HUES48 (cell line): ENCODE measurements at regions not wholly inside any gene's neighbourhood (a gene's known extent, or its start where the extent isn't known, plus 50 kb on each side); places are given as distances from the start of the nearest gene placed in this dataset.

Experiments
- H3K27ac ChIP-seq: one replicate; pipeline ENCODE4 v1.7.0; 2013; ENCODE audit warnings: low read depth, low read length, inconsistent platforms
- H3K27me3 ChIP-seq: 2 replicates; pipeline ENCODE4 v1.6.1; 2013; ENCODE audit warnings: mild to moderate bottlenecking, low read length; ENCODE audit not compliant: control insufficient read depth, insufficient read depth
- H3K36me3 ChIP-seq: 2 replicates; pipeline ENCODE4 v1.6.1; 2013; ENCODE audit warnings: low read length; ENCODE audit not compliant: control insufficient read depth, insufficient read depth
- H3K4me1 ChIP-seq: 2 replicates; pipeline ENCODE4 v1.6.1; 2013; ENCODE audit warnings: mild to moderate bottlenecking, low read length; ENCODE audit not compliant: control insufficient read depth, insufficient read depth
- H3K4me3 ChIP-seq: 2 replicates; pipeline ENCODE4 v1.5.1; 2013; ENCODE audit warnings: mild to moderate bottlenecking, low read depth, low read length
- H3K9ac ChIP-seq: 2 replicates; pipeline ENCODE4 v1.6.1; 2013; ENCODE audit warnings: mild to moderate bottlenecking, low read depth, low read length, moderate library complexity
- H3K9me3 ChIP-seq: 2 replicates; pipeline ENCODE4 v1.6.1; 2013; ENCODE audit warnings: low read length; ENCODE audit not compliant: control insufficient read depth, insufficient read depth

DNA sequence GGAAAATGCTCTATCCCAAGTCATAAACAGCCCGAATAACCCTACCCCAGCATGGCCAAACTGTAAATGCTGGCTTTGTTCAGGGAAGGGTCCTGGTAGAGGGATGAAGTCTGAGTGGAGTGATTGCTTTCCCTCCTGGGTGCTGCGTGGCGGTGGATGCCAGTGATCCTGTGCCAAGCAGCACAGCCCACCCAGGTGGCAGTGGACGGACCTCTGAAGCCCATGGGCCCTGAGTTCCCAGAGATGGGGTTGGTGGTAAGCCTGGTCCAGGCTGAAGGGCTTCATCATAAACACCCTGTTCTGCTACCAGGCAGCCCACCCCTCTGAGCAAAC lies 69.3 kb upstream of the ITGA11 start:
- no peaks in the 10 kb centered on the region for H3K9me3 ChIP-seq
- H3K9ac ChIP-seq = no peak overlapping the region
- H3K36me3 ChIP-seq = no peaks in the 10 kb centered on the region
- no peaks in the 10 kb centered on the region for H3K4me1 ChIP-seq
- no peak overlapping the region for H3K4me3 ChIP-seq
- no peak overlapping the region for H3K27ac ChIP-seq
- no peaks in the 10 kb centered on the region for H3K27me3 ChIP-seq

DNA sequence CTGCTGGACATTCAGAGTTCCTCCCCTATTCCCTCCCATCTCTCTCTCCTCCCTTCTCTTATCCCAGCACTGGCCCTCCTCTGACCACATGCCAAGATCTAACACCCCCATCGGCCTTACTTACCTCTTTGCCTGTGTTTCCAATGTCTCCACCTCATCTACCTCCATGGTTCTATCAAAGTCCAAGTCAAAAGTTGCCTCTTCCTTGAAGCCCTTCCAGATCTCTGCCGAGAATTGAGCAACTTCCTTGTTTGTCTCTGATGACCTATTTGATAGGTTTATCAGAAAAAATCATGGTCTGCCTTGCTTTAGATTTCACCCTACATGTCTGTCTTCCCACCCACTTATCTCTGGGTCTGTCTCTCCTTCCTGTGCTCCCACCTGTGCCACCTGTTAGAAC lies 69.7 kb upstream of the ITGA11 start:
- no peak overlapping the region for H3K9ac ChIP-seq
- no peaks in the 10 kb centered on the region for H3K9me3 ChIP-seq
- H3K27me3 ChIP-seq = no peaks in the 10 kb centered on the region
- no peak overlapping the region for H3K27ac ChIP-seq
- no peak overlapping the region for H3K4me3 ChIP-seq
- no peaks in the 10 kb centered on the region for H3K4me1 ChIP-seq
- H3K36me3 ChIP-seq = no peaks in the 10 kb centered on the region

DNA sequence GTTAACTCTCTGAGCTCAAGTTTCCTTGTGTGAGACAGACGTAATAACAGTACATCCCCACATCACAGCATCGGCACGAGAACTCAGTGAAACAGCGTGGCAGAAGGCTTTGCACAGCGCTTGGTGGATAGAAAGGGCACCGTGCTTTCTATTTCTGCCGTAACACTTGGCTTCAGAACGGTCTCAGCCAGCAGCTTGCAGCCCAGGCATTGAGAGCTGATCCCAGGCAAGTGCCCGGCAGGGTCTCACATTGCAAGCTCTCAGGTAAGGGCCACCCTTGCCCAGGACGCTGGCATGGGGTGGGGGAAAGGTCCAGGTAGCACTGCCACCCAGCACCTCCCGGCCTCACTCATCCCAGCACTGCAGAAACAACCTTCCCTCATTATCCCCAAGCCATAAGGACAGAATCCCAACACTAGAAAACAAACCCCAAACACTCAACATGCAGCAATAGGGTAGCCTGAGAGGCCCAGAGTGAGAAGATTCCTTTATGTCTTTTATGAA lies 70.5 kb upstream of the ITGA11 start:
- no peak overlapping the region for H3K9ac ChIP-seq
- H3K27me3 ChIP-seq = no peaks in the 10 kb centered on the region
- no peak overlapping the region for H3K27ac ChIP-seq
- no peak overlapping the region for H3K4me3 ChIP-seq
- H3K4me1 ChIP-seq = peaks cover 7% of the 10 kb centered on the region
- no peaks in the 10 kb centered on the region for H3K36me3 ChIP-seq
- H3K9me3 ChIP-seq = no peaks in the 10 kb centered on the region

DNA sequence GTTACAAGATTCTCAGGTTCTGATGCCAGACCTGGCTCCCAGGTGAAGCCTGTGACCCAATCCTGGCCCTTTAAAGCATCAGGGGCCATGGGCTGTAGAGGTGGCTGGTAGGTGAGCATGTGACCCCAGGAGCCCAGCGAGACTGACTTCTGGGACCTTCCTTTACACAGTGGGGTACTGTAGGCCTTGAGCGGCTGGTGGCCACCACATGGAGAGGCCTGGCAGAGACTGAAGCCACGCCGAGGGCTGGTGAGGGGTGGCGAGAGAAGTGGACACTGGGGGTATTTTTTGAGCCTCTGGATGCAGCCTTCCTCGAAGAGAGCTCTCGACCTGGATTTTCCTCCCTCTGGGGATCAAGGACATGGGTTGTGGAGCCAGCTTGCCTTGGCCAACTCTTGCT lies 71.2 kb upstream of the ITGA11 start:
- Histone ChIP-seq H3K9ac (no peak overlapping the region), H3K4me3 (no peak overlapping the region), H3K27ac (no peak overlapping the region), H3K27me3 (no peaks in the 10 kb centered on the region), H3K36me3 (no peaks in the 10 kb centered on the region), H3K4me1 (peaks cover 10% of the 10 kb centered on the region), H3K9me3 (no peaks in the 10 kb centered on the region)

DNA sequence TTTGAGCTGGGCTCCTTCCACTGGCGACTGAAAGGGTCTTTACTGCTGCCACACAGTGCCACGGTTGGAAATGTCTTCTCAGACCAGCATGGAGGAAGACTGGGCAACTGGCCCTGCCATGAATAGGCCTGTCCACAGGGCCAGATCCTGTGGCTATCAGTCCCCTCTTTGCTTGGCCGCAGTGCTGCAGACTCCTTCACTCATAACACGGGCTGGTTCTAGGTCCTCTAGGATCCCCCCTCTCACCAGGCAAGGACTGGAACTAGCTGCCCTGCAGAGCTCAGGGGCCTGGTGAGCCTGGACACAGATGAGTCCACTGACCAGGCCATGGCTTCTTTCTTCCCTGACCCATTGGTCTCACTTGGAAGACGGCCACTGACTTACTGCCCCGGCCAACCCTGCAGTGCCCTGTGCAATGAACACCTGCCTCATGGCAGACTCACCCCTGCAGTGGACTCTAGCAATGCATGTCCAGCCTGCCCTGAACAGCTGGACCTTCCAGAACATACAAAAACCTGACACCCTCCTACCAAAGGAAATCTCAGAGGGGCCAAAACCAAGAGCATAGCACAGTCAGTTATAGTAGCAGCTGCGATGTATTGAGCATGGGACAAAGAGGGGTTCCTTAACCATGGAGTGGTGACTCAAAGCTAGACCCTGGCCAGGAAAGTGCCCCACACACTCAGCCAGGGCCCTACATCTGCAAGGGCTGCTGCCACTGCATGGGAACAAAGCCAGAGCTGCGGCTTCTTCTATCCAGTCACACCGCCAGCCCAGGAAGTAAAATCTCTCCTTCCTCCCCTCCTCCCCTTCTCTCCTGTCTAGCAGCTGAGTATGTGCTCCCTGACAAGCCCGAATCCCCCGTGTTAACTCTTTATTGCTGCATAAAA lies 72.1 kb upstream of the ITGA11 start:
- Histone ChIP-seq H3K9me3 (no peaks in the 10 kb centered on the region), H3K4me1 (peaks cover 10% of the 10 kb centered on the region), H3K27ac (no peak overlapping the region), H3K9ac (no peak overlapping the region), H3K27me3 (no peaks in the 10 kb centered on the region), H3K4me3 (no peak overlapping the region), H3K36me3 (no peaks in the 10 kb centered on the region)

DNA sequence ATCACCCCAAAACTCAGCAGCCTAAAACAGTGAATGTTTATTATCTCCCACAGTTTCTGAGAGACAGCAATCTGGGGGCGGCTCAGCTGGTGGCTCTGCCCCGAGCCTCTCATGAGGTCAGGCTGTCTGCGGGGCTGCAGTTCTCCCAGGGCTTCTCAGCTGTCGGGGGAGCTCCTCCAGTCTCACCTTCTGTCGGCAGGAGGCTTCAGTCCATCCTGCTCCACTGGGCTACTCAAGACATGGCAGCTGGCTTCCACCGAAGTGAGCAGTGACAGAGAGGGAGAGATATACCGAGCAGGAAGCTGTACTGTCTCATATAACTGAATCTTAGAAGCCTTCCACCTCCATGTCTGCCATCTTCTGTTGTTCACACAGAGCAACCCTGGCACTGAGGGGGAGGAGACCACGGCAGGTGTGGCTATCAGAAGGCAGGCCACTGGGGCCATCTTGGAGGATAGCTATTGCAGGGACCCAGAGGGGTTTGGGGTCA lies 72.8 kb upstream of the ITGA11 start:
- no peaks in the 10 kb centered on the region for H3K36me3 ChIP-seq
- no peaks in the 10 kb centered on the region for H3K27me3 ChIP-seq
- H3K9me3 ChIP-seq = no peaks in the 10 kb centered on the region
- no peak overlapping the region for H3K27ac ChIP-seq
- no peak overlapping the region for H3K4me3 ChIP-seq
- H3K9ac ChIP-seq = no peak overlapping the region
- H3K4me1 ChIP-seq = peaks cover 10% of the 10 kb centered on the region

DNA sequence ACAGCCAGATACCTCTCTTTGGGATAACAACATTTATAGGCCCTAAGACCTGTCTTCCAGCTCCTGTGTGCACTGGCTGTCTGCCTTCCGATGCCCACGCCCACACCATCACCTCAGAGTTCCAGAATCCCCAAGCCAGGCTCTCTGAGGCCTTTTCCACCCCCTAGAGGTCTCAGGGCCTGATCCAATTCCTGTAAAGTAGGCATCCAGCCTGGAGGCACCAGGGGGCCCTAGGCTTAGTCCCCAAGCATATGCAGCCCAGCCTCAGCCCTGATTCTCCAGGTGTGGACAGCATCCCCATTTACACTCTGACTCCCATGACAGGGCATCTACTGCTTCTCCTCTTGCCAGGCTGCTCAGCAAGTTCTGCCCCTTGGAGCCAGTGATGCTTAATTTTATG lies 72.7 kb upstream of the CORO2B start:
- Histone ChIP-seq H3K4me1 (peaks cover 10% of the 10 kb centered on the region), H3K27me3 (no peaks in the 10 kb centered on the region), H3K4me3 (no peak overlapping the region), H3K27ac (no peak overlapping the region), H3K36me3 (no peaks in the 10 kb centered on the region), H3K9me3 (no peaks in the 10 kb centered on the region), H3K9ac (no peak overlapping the region)

DNA sequence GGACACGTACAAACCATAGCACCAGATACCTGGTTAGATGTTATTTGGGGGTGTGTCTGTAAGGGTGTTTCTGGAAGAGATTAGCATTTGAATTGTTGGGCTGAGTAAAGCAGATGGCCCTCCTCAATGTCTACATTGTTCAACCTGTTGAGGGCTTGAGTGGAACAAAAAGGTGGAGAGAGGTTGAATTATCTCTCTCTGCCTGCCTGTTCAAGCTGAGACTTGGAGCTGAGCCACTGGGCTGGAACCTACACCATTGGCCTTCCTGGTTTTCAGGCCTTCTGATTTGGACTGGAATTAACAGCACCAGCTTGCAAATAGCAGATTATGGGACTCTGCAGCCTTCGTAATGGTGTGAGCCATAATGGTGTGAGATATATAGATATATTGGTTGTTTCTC lies 71.3 kb upstream of the CORO2B start:
- Histone ChIP-seq H3K4me1 (peaks cover 10% of the 10 kb centered on the region), H3K27me3 (no peaks in the 10 kb centered on the region), H3K9ac (no peak overlapping the region)

DNA sequence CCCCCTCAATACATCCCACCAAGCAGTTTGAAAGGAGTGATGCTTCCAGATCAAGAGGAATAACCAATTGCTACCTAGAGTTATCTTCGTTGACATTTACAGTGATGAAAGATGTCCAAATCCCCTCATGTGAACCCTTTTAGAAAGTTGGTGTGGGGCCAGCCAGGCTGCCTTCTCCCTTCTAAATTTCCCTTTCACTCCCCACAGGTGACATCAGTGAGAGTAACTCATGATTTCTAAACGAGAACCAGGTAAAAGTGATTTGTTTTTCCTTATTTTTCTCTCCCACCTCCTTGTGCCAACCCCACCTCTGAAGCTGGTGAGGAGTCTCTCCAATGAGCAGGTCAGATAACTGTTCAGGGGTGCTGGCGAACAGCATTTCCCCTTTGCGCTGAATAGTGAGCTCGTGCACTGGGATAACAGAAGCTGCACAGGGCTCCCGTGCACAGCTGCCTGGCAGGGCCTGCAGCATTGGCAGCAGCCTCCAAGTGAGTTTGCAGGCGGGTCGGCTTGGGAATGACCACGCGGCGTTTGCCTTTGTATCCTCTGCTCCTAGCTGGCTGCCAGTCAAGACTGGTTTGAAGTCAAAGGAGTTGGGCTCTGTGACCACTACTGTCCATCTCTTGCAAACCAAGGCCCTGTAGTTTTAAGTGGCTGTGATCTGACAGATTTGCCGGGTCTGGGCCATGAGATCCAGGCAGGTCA lies 70.2 kb upstream of the CORO2B start:
- peaks cover 10% of the 10 kb centered on the region for H3K4me1 ChIP-seq
- H3K4me3 ChIP-seq = no peak overlapping the region
- no peaks in the 10 kb centered on the region for H3K36me3 ChIP-seq
- no peaks in the 10 kb centered on the region for H3K9me3 ChIP-seq
- no peak overlapping the region for H3K9ac ChIP-seq
- H3K27me3 ChIP-seq = no peaks in the 10 kb centered on the region
- no peak overlapping the region for H3K27ac ChIP-seq

More for the DNA sequence above, 71.3 kb upstream of the CORO2B start:
- Histone ChIP-seq H3K27ac (no peak overlapping the region), H3K36me3 (no peaks in the 10 kb centered on the region), H3K9me3 (no peaks in the 10 kb centered on the region), H3K4me3 (no peak overlapping the region)

DNA sequence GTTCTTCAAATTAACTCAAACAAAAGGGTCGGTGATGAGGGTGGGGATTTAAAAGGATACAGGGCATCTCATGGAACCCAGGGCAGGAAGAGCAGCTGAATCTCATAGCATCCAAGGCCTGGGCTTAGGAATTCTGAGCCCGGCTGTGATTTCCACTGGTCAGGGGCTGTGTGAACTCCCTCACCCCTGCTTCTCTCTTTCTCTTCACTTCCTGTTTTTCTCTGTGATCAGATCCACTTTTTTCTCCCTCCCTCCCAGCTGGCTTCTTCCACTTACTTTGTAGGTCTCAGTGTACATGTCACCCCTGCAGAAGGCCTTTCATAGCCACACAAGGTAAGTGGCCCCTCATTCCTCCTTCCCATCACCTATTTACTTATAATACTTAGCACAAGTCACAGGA lies 68.2 kb upstream of the CORO2B start:
- Histone ChIP-seq H3K27ac (no peak overlapping the region), H3K4me3 (no peak overlapping the region), H3K36me3 (no peaks in the 10 kb centered on the region), H3K9ac (no peak overlapping the region), H3K27me3 (no peaks in the 10 kb centered on the region), H3K4me1 (peaks cover 10% of the 10 kb centered on the region), H3K9me3 (no peaks in the 10 kb centered on the region)
